Suprapubic skin (tissue), 4 donors: ENCODE measurements at regions not wholly inside any gene's neighbourhood (a gene's known extent, or its start where the extent isn't known, plus 50 kb on each side); places are given as distances from the start of the nearest gene placed in this dataset.

Experiments
- DNase-seq, 2 donors: peaks; one replicate each; pipeline ENCODE4 v3.0.0-alpha.2; 2019; ENCODE audit warnings: low spot score in 2 of 2
- H3K27ac ChIP-seq: fragments of 200-600 bp; sonication (generic); one replicate; pipeline ENCODE4 v1.5.1; 2019
- H3K27me3 ChIP-seq: fragments of 200-600 bp; sonication (generic); one replicate; pipeline ENCODE4 v1.5.1; 2019
- H3K36me3 ChIP-seq: fragments of 200-600 bp; sonication (generic); one replicate; pipeline ENCODE4 v1.5.1; 2019
- H3K4me1 ChIP-seq: fragments of 200-600 bp; sonication (generic); one replicate; pipeline ENCODE4 v1.5.1; 2019
- H3K4me3 ChIP-seq: fragments of 200-600 bp; sonication (generic); one replicate; pipeline ENCODE4 v1.5.1; 2019; ENCODE audit warnings: mild to moderate bottlenecking
- H3K9me3 ChIP-seq: fragments of 200-600 bp; sonication (generic); one replicate; pipeline ENCODE4 v1.5.1; 2019
- EP300 ChIP-seq: sonication (generic); formaldehyde crosslinking; IDR thresholded peaks from one replicate; pipeline ENCODE4 v1.6.1; 2017; ENCODE audit warnings: antibody characterized with exemption
- POLR2A ChIP-seq, 2 donors: fragments of 450-650 bp; IDR thresholded peaks; one replicate each; pipeline ENCODE4 v1.6.1; 2017; ENCODE audit warnings: antibody characterized with exemption in 2 of 2, mild to moderate bottlenecking in 2 of 2, moderate library complexity in 2 of 2
- POLR2AphosphoS5 ChIP-seq, 3 donors: sonication (generic); formaldehyde crosslinking; IDR thresholded peaks; one replicate each; pipeline ENCODE4 v1.6.1; 2017; ENCODE audit warnings: antibody characterized with exemption in 3 of 3
- WGBS: methylation state at CpG from one replicate; pipeline ENCODE4 v1.1.5; 2018; 5-methylcytosine and 5-hydroxymethylcytosine counted together
- TF ChIP-seq, protein P1 (sequence below), 2 donors: fragments of 200-600 bp in 1 of 2; fragments of 450-650 bp in 1 of 2; sonication (generic) in 1 of 2; IDR thresholded peaks; one replicate each; pipeline ENCODE4 v1.5.1; 2016 to 2019; ENCODE audit warnings: antibody characterized with exemption in 2 of 2, mild to moderate bottlenecking in 1 of 2, moderate library complexity in 1 of 2

GRCh38 chr7:47037607-47038006 is 544.3 kb downstream of the TNS3 start:
- 93% methylated on average over 7 of the region's 7 CpGs for WGBS
- no peak for DNase-seq
- Histone ChIP-seq H3K36me3 (no peaks in the 10 kb centered on the region), H3K4me1 (peaks cover 27% of the 10 kb centered on the region), H3K4me3 (no peak overlapping the region), H3K27me3 (no peaks in the 10 kb centered on the region), H3K9me3 (no peaks in the 10 kb centered on the region), H3K27ac (no peak overlapping the region)
- no peak for TF ChIP-seq POLR2A (IDR thresholded peaks at IDR 0.05)

- H3K27me3 ChIP-seq, result no peaks in the 10 kb centered on the region
- no peak for TF ChIP-seq EP300
- TF ChIP-seq, protein P1, sequence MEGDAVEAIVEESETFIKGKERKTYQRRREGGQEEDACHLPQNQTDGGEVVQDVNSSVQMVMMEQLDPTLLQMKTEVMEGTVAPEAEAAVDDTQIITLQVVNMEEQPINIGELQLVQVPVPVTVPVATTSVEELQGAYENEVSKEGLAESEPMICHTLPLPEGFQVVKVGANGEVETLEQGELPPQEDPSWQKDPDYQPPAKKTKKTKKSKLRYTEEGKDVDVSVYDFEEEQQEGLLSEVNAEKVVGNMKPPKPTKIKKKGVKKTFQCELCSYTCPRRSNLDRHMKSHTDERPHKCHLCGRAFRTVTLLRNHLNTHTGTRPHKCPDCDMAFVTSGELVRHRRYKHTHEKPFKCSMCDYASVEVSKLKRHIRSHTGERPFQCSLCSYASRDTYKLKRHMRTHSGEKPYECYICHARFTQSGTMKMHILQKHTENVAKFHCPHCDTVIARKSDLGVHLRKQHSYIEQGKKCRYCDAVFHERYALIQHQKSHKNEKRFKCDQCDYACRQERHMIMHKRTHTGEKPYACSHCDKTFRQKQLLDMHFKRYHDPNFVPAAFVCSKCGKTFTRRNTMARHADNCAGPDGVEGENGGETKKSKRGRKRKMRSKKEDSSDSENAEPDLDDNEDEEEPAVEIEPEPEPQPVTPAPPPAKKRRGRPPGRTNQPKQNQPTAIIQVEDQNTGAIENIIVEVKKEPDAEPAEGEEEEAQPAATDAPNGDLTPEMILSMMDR (IDR thresholded peaks at IDR 0.05), result no peak
- no peak for TF ChIP-seq POLR2AphosphoS5 (IDR thresholded peaks at IDR 0.05)
- TF ChIP-seq POLR2A (IDR thresholded peaks at IDR 0.05), result no peak
- WGBS, result 89% methylated on average over 6 of the region's 6 CpGs
Observed at GRCh38 chr7:47036909-47037308, 545.0 kb downstream of the TNS3 start.

DNA sequence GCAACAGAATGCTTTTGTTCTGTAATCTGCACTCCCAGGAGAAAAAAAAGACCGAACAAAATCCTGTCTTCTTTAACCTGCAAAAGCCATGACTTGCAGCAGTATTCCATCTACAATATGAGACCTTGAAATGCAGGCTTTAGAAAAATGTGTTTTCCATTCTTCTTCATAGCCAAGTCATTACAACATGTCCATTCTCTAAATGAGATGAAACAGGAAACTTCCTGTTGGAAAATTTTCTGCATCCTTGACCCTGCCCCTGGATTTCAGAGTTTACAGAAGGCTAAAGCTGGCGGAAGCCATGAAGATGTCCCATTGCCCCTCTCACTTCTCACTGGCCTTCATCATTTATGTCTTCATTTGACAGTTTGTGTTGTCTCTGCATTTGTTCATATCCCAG is 546.4 kb downstream of the TNS3 start:
- no peaks in the 10 kb centered on the region for H3K9me3 ChIP-seq
- DNase-seq, result no peak

More at GRCh38 chr7:47036909-47037308, 545.0 kb downstream of the TNS3 start:
- Histone ChIP-seq H3K4me3 (no peak overlapping the region), H3K4me1 (peaks cover 27% of the 10 kb centered on the region), H3K9me3 (no peaks in the 10 kb centered on the region), H3K27ac (no peak overlapping the region), H3K36me3 (no peaks in the 10 kb centered on the region)
- DNase-seq, result no peak

DNA sequence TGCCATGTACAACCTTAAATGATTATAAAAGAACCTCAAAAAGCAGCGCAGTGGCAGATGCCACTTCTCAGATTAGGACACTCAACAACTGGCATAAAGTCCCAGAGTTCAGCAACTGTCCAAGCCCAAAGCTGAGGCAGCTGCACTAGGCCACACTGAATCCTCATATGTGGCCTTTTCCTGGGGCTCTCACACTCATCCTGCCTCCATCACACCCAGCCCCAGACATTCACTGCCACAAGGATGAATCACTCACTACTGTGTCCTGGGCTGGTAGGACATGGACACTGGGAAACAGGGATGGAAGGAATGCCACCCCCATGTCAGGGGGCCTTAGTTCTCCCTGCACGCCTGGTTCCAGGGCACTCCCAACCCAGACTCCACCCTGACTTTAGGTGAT is 547.7 kb downstream of the TNS3 start:
- no peaks in the 10 kb centered on the region for H3K36me3 ChIP-seq
- TF ChIP-seq EP300, result no peak
- TF ChIP-seq, protein P1 (IDR thresholded peaks at IDR 0.05), result no peak
- no peak overlapping the region for H3K27ac ChIP-seq
- WGBS, result 84% methylated on average over 2 of the region's 2 CpGs
- H3K4me1 ChIP-seq, result peaks cover 6% of the 10 kb centered on the region
- no peaks in the 10 kb centered on the region for H3K9me3 ChIP-seq
- no peaks in the 10 kb centered on the region for H3K27me3 ChIP-seq
- H3K4me3 ChIP-seq, result no peak overlapping the region
- DNase-seq, result no peak

More for the DNA sequence above, 546.4 kb downstream of the TNS3 start:
- H3K4me3 ChIP-seq, result no peak overlapping the region
- H3K27ac ChIP-seq, result no peak overlapping the region
- TF ChIP-seq, protein P1 (IDR thresholded peaks at IDR 0.05), result no peak
- TF ChIP-seq POLR2AphosphoS5 (IDR thresholded peaks at IDR 0.05), result no peak
- no peak for TF ChIP-seq EP300
- TF ChIP-seq POLR2A (IDR thresholded peaks at IDR 0.05), result no peak
- H3K4me1 ChIP-seq, result peaks cover 20% of the 10 kb centered on the region
- H3K27me3 ChIP-seq, result no peaks in the 10 kb centered on the region
- 72% methylated on average over 2 of the region's 2 CpGs for WGBS
- H3K36me3 ChIP-seq, result no peaks in the 10 kb centered on the region

DNA sequence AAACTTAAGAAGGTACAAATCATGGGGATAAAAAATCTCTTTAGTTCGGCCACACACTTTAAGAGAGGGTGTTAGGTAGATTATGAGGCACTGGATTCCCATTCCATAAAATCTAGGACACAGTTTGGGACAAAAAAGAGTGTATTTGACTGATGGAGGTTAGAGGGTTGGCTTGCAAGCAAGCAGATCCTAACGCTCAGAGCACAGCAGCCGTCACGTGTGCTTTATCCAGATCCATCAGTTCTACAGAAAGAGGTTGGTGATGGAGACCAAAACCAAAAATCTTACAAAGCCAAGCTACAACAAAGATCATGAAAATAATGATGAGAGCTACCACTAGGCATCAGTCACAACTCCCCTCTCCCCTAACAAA is 549.4 kb downstream of the TNS3 start:
- DNase-seq, result no peak
- no peaks in the 10 kb centered on the region for H3K4me1 ChIP-seq
- H3K36me3 ChIP-seq, result no peaks in the 10 kb centered on the region
- H3K4me3 ChIP-seq, result no peak overlapping the region
- H3K27me3 ChIP-seq, result no peaks in the 10 kb centered on the region
- 64% methylated on average over 4 of the region's 4 CpGs for WGBS
- TF ChIP-seq POLR2AphosphoS5 (IDR thresholded peaks at IDR 0.05), result no peak
- TF ChIP-seq, protein P1 (IDR thresholded peaks at IDR 0.05), result no peak
- TF ChIP-seq POLR2A (IDR thresholded peaks at IDR 0.05), result no peak
- no peak for TF ChIP-seq EP300
- H3K9me3 ChIP-seq, result no peaks in the 10 kb centered on the region
- H3K27ac ChIP-seq, result no peak overlapping the region

DNA sequence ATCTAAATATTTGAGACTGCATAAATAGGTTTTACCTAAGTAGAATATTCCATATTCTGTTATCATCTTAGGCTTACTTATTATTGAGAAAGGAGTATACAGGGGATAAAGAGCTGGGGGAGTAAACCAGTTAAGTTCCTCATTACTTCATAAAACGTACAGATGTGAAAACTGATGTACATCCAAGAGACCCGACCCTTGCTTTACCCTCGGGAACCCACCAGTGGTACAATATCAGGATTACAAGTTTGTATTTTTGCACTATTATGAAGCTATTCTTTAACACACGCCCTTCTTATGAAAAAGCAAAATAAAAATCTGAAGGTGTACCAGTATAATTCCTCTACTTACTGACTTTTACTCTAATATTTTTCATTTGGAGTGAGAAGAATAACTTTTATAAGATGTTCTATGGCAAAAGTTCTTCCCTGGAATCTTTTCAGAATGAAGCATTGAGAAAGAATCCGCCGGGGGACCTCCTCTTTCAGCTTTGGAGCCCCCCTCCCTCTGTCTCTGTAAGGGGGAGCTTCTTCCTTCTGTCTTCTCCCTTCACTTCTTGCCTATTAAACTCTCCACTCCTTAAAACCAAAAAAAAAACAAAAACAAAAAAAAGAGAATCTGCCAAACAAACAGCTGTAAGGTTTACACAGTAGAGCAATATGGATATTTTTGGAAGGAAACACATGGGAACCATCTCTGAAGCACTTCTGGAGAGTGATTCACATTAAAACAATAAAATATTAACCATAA is 550.0 kb downstream of the TNS3 start:
- no peaks in the 10 kb centered on the region for H3K27me3 ChIP-seq
- no peaks in the 10 kb centered on the region for H3K4me1 ChIP-seq
- H3K36me3 ChIP-seq, result no peaks in the 10 kb centered on the region
- H3K27ac ChIP-seq, result no peak overlapping the region
- no peak overlapping the region for H3K4me3 ChIP-seq
- no peak for DNase-seq
- 70% methylated on average over 6 of the region's 6 CpGs for WGBS
- TF ChIP-seq, protein P1 (IDR thresholded peaks at IDR 0.05), result no peak
- TF ChIP-seq POLR2AphosphoS5 (IDR thresholded peaks at IDR 0.05), result no peak
- no peak for TF ChIP-seq EP300
- TF ChIP-seq POLR2A (IDR thresholded peaks at IDR 0.05), result no peak
- no peaks in the 10 kb centered on the region for H3K9me3 ChIP-seq
